A673 (cell line): ENCODE measurements at regions not wholly inside any gene's neighbourhood (a gene's known extent, or its start where the extent isn't known, plus 50 kb on each side); places are given as distances from the start of the nearest gene placed in this dataset.
"Not testable (repeated sequence)": the region's sequence is repeated elsewhere in the genome, so short reads cannot be mapped to it uniquely, and the experiment has no call there.

Experiments
- BruUV-seq: library from RNA; stranded (reverse); fragments of 400-500 nt; replicated peaks from 2 replicates; lab custom pipeline; 2021; lab: Mats Ljungman, UMichigan
- CTCF ChIA-PET: fragments of 300-600 bp; sonication (Branson Sonifier 250); formaldehyde crosslinking; loops from one replicate; lab custom pipeline; 2022; ENCODE audit warnings: antibody characterized with exemption; lab: Charles Lee
- POLR2A ChIA-PET: fragments of 300-600 bp; sonication (Branson Sonifier 250); formaldehyde crosslinking; loops from one replicate; lab custom pipeline; 2022; ENCODE audit warnings: antibody characterized with exemption; ENCODE audit not compliant: low non-redundant PET; lab: Charles Lee
- DNase-seq: peaks from one replicate; pipeline ENCODE4 v3.0.0-alpha.2; 2015; ENCODE audit warnings: low spot score
- H3K27ac ChIP-seq: fragments of 200-600 bp; sonication (generic); 2 replicates; pipeline ENCODE4 v1.5.1; 2016; ENCODE audit warnings: mixed run types, low read depth, mild to moderate bottlenecking, mixed read lengths, antibody characterized with exemption, low read length; ENCODE audit not compliant: poor library complexity, severe bottlenecking
- H3K27me3 ChIP-seq: fragments of 200-600 bp; sonication (generic); replicated peaks from 2 replicates; pipeline ENCODE4 v1.6.1; 2017; ENCODE audit warnings: mixed run types, low read depth, mild to moderate bottlenecking, mixed read lengths, antibody characterized with exemption, low read length; ENCODE audit not compliant: insufficient read depth, poor library complexity
- H3K36me3 ChIP-seq: fragments of 200-600 bp; sonication (generic); 2 replicates; pipeline ENCODE4 v1.6.1; 2016; ENCODE audit warnings: mixed run types, mild to moderate bottlenecking, mixed read lengths, antibody characterized with exemption, low read length; ENCODE audit not compliant: insufficient read depth, poor library complexity, severe bottlenecking
- H3K4me1 ChIP-seq: fragments of 200-600 bp; sonication (generic); 2 replicates; pipeline ENCODE4 v1.6.1; 2017; ENCODE audit warnings: mixed run types, mild to moderate bottlenecking, mixed read lengths, antibody characterized with exemption, low read length; ENCODE audit not compliant: insufficient read depth, poor library complexity, severe bottlenecking
- H3K4me3 ChIP-seq: fragments of 200-600 bp; sonication (generic); 2 replicates; pipeline ENCODE4 v1.5.1; 2016; ENCODE audit warnings: low read depth, mixed run types, mild to moderate bottlenecking, mixed read lengths, low read length; ENCODE audit not compliant: poor library complexity, severe bottlenecking
- H3K9me3 ChIP-seq: fragments of 200-600 bp; sonication (generic); 2 replicates; pipeline ENCODE4 v1.6.1; 2016; ENCODE audit warnings: mixed run types, low read depth, mild to moderate bottlenecking, mixed read lengths, antibody characterized with exemption, low read length; ENCODE audit not compliant: poor library complexity, severe bottlenecking
- CTCF ChIP-seq: fragments of 300-800, 200-600 bp; sonication (generic); conservative IDR thresholded peaks from 2 replicates; pipeline ENCODE4 v1.5.1; 2017; ENCODE audit warnings: low read depth, mild to moderate bottlenecking, antibody characterized with exemption, low read length, moderate library complexity, mixed read lengths
- EZH2 ChIP-seq: fragments of 200-600 bp; sonication (generic); IDR thresholded peaks from 2 replicates; pipeline ENCODE4 v1.6.1; 2017; ENCODE audit warnings: borderline replicate concordance, low read depth, mild to moderate bottlenecking, mixed read lengths, antibody characterized with exemption, low read length; ENCODE audit not compliant: poor library complexity, severe bottlenecking
- intact Hi-C: fragments of 100-400 bp; cut with micrococcal nuclease; formaldehyde crosslinking; loops from one replicate; pipeline ENCODE4 v1.10.0; 2022; ENCODE audit not compliant: unreplicated experiment

GRCh38 chr9:64130325-64130724 is 1154.7 kb downstream of the FOXD4L5 start:
- H3K4me3 ChIP-seq, CTCF ChIA-PET, BruUV-seq, DNase-seq, H3K36me3 ChIP-seq, H3K27ac ChIP-seq, H3K4me1 ChIP-seq, H3K9me3 ChIP-seq, intact Hi-C loops, POLR2A ChIA-PET, H3K27me3 ChIP-seq: not testable (repeated sequence)

- no peak for DNase-seq
- ChIA-PET CTCF (no interaction called here), POLR2A (no interaction called here)
- intact Hi-C loops = no loop called here
- TF ChIP-seq EZH2 = no peak
- TF ChIP-seq CTCF = no peak
- Histone ChIP-seq H3K4me1 (no peaks in the 10 kb centered on the region), H3K27me3 (no peaks in the 10 kb centered on the region), H3K27ac (no peak overlapping the region), H3K9me3 (no peaks in the 10 kb centered on the region), H3K4me3 (no peak overlapping the region), H3K36me3 (no peaks in the 10 kb centered on the region)
- no TSS peak for BruUV-seq
Measured at GRCh38 chr9:64128572-64128971, 1156.4 kb downstream of the FOXD4L5 start.

GRCh38 chr9:64121602-64122001 is 1163.4 kb downstream of the FOXD4L5 start:
- intact Hi-C loops, H3K4me1 ChIP-seq, H3K27me3 ChIP-seq, H3K9me3 ChIP-seq, H3K36me3 ChIP-seq, BruUV-seq, H3K27ac ChIP-seq, DNase-seq, POLR2A ChIA-PET, H3K4me3 ChIP-seq, CTCF ChIA-PET: not testable (repeated sequence)

GRCh38 chr9:64117329-64117728 is 1167.7 kb downstream of the FOXD4L5 start:
- DNase-seq, H3K36me3 ChIP-seq, BruUV-seq, H3K4me3 ChIP-seq, H3K27me3 ChIP-seq, intact Hi-C loops, H3K27ac ChIP-seq, CTCF ChIA-PET, H3K9me3 ChIP-seq, POLR2A ChIA-PET, H3K4me1 ChIP-seq: not testable (repeated sequence)

GRCh38 chr9:64107867-64108266 is 1177.1 kb downstream of the FOXD4L5 start:
- DNase-seq, H3K4me3 ChIP-seq, H3K27me3 ChIP-seq, H3K4me1 ChIP-seq, H3K27ac ChIP-seq, H3K36me3 ChIP-seq, H3K9me3 ChIP-seq, intact Hi-C loops, POLR2A ChIA-PET, CTCF ChIA-PET, BruUV-seq: not testable (repeated sequence)

GRCh38 chr9:64107211-64107610 is 1177.8 kb downstream of the FOXD4L5 start:
- H3K27ac ChIP-seq, H3K36me3 ChIP-seq, BruUV-seq, H3K27me3 ChIP-seq, CTCF ChIA-PET, DNase-seq, POLR2A ChIA-PET, H3K4me3 ChIP-seq, intact Hi-C loops, H3K9me3 ChIP-seq, H3K4me1 ChIP-seq: not testable (repeated sequence)

- H3K9me3 ChIP-seq, intact Hi-C loops, CTCF ChIA-PET, BruUV-seq, H3K36me3 ChIP-seq, H3K4me3 ChIP-seq, H3K27ac ChIP-seq, H3K4me1 ChIP-seq, H3K27me3 ChIP-seq, POLR2A ChIA-PET, DNase-seq: not testable (repeated sequence)
Measured at GRCh38 chr9:64105193-64105592, 1179.8 kb downstream of the FOXD4L5 start.
